SK-N-SH treated with all-trans-retinoic acid at 6 μM for 48 hours (cell line): ENCODE measurements at regions not wholly inside any gene's neighbourhood (a gene's known extent, or its start where the extent isn't known, plus 50 kb on each side); places are given as distances from the start of the nearest gene placed in this dataset.
A peak's percentile ranks its signal among the peaks of the same experiment; 100 is the strongest.

Experiments
- ATAC-seq: fragments of 200-7000 bp; cut with Tn5 transposase; 3 replicates; pipeline ENCODE4 v1.9.1; 2020; ENCODE audit warnings: mild to moderate bottlenecking, moderate library complexity
- ARNTL ChIP-seq: fragments of 450-650 bp; formaldehyde crosslinking; IDR thresholded peaks from 2 replicates; pipeline ENCODE4 v1.5.0; 2020; ENCODE audit warnings: low read depth, mild to moderate bottlenecking, moderate library complexity, borderline replicate concordance
- CREB5 ChIP-seq: fragments of 250-450 bp; sonication (Bioruptor Pico); IDR thresholded peaks from 2 replicates; pipeline ENCODE4 v1.5.1; 2020; ENCODE audit warnings: low read depth, mild to moderate bottlenecking, moderate library complexity
- CSDC2 ChIP-seq: fragments of 250-450 bp; sonication (Bioruptor Pico); IDR thresholded peaks from 2 replicates; pipeline ENCODE4 v1.5.0; 2020; ENCODE audit warnings: mild to moderate bottlenecking, moderate library complexity
- CSRNP3 ChIP-seq: fragments of 250-450 bp; sonication (Bioruptor Pico); IDR thresholded peaks from 2 replicates; pipeline ENCODE4 v1.5.1; 2021; ENCODE audit warnings: mild to moderate bottlenecking, moderate library complexity
- ESRRG ChIP-seq: fragments of 250-450 bp; sonication (Bioruptor Pico); IDR thresholded peaks from 2 replicates; pipeline ENCODE4 v1.6.1; 2021; ENCODE audit warnings: mild to moderate bottlenecking
- GLIS3 ChIP-seq: fragments of 250-450 bp; sonication (Bioruptor Pico); IDR thresholded peaks from 2 replicates; pipeline ENCODE4 v1.5.0; 2020; ENCODE audit warnings: mild to moderate bottlenecking, moderate library complexity
- ISL1 ChIP-seq: fragments of 250-450 bp; sonication (Bioruptor Pico); IDR thresholded peaks from 2 replicates; pipeline ENCODE4 v2.1.2; 2022; ENCODE audit warnings: mild to moderate bottlenecking, moderate library complexity
- OSR1 ChIP-seq: fragments of 250-450 bp; sonication (Bioruptor Pico); IDR thresholded peaks from 2 replicates; pipeline ENCODE4 v1.8.0; 2022; ENCODE audit warnings: moderate library complexity, mild to moderate bottlenecking, inconsistent platforms
- PATZ1 ChIP-seq: fragments of 250-450 bp; sonication (Bioruptor Pico); IDR thresholded peaks from 2 replicates; pipeline ENCODE4 v1.8.0; 2020; ENCODE audit warnings: mild to moderate bottlenecking, moderate library complexity, borderline replicate concordance
- POU6F1 ChIP-seq: fragments of 250-450 bp; sonication (Bioruptor Pico); IDR thresholded peaks from 2 replicates; pipeline ENCODE4 v1.8.0; 2021; ENCODE audit warnings: low read depth, mild to moderate bottlenecking, moderate library complexity, borderline replicate concordance
- PPARA ChIP-seq: fragments of 250-450 bp; sonication (Bioruptor Pico); IDR thresholded peaks from 2 replicates; pipeline ENCODE4 v1.5.0; 2020; ENCODE audit warnings: mild to moderate bottlenecking, borderline replicate concordance
- RARB ChIP-seq: fragments of 250-450 bp; sonication (Bioruptor Pico); IDR thresholded peaks from 2 replicates; pipeline ENCODE4 v1.8.0; 2021; ENCODE audit warnings: mild to moderate bottlenecking, moderate library complexity
- SNAI2 ChIP-seq: fragments of 250-450 bp; sonication (Bioruptor Pico); IDR thresholded peaks from 2 replicates; pipeline ENCODE4 v1.5.0; 2020; ENCODE audit warnings: mild to moderate bottlenecking, moderate library complexity
- TCF4 ChIP-seq: fragments of 250-450 bp; sonication (Bioruptor Pico); IDR thresholded peaks from 2 replicates; pipeline ENCODE4 v1.8.0; 2021; ENCODE audit warnings: mild to moderate bottlenecking, moderate library complexity, borderline replicate concordance
- TOX ChIP-seq: fragments of 250-450 bp; sonication (Bioruptor Pico); IDR thresholded peaks from 2 replicates; pipeline ENCODE4 v1.8.0; 2021; ENCODE audit warnings: mild to moderate bottlenecking, moderate library complexity, borderline replicate concordance
- TSHZ2 ChIP-seq: fragments of 250-450 bp; sonication (Bioruptor Pico); IDR thresholded peaks from 2 replicates; pipeline ENCODE4 v1.5.0; 2020; ENCODE audit warnings: mild to moderate bottlenecking, moderate library complexity
- ZC3H10 ChIP-seq: fragments of 250-450 bp; sonication (Bioruptor Pico); IDR thresholded peaks from 2 replicates; pipeline ENCODE4 v1.5.1; 2021; ENCODE audit warnings: mild to moderate bottlenecking, moderate library complexity
- ZFP3 ChIP-seq: fragments of 250-450 bp; sonication (Bioruptor Pico); IDR thresholded peaks from 2 replicates; pipeline ENCODE4 v1.5.0; 2020; ENCODE audit warnings: mild to moderate bottlenecking, moderate library complexity
- ZFP30 ChIP-seq: fragments of 450-650 bp; formaldehyde crosslinking; IDR thresholded peaks from 2 replicates; pipeline ENCODE4 v1.5.0; 2022; ENCODE audit warnings: mild to moderate bottlenecking, moderate library complexity
- ZNF565 ChIP-seq: fragments of 450-650 bp; formaldehyde crosslinking; conservative IDR thresholded peaks from 2 replicates; pipeline ENCODE4 v1.5.0; 2020; ENCODE audit warnings: low read depth, mild to moderate bottlenecking, moderate library complexity
- ZNF70 ChIP-seq: fragments of 450-650 bp; formaldehyde crosslinking; IDR thresholded peaks from 2 replicates; pipeline ENCODE4 v1.5.0; 2020; ENCODE audit warnings: mild to moderate bottlenecking, moderate library complexity
- ZNF8 ChIP-seq: fragments of 450-650 bp; formaldehyde crosslinking; IDR thresholded peaks from 2 replicates; pipeline ENCODE4 v1.5.0; 2020; ENCODE audit warnings: mild to moderate bottlenecking, moderate library complexity

- no peak for TF ChIP-seq PPARA (CRISPR knock-in tag)
- TF ChIP-seq ZFP3 (CRISPR knock-in tag): no peak
- no peak for TF ChIP-seq POU6F1 (CRISPR knock-in tag)
- no peak for TF ChIP-seq CSRNP3
- TF ChIP-seq SNAI2 (CRISPR knock-in tag): no peak
- TF ChIP-seq TOX: no peak
- no peak for TF ChIP-seq TCF4
- no peak for TF ChIP-seq GLIS3
- TF ChIP-seq CSDC2: no peak
- no peak for TF ChIP-seq PATZ1 (CRISPR knock-in tag)
- no peak for TF ChIP-seq RARB (CRISPR knock-in tag)
- TF ChIP-seq OSR1 (CRISPR knock-in tag): no peak
- no peak for TF ChIP-seq ESRRG (CRISPR knock-in tag)
- TF ChIP-seq ARNTL (CRISPR knock-in tag): no peak
- TF ChIP-seq TSHZ2 (CRISPR knock-in tag): no peak
- TF ChIP-seq ZFP30 (CRISPR knock-in tag): no peak
- no peak for TF ChIP-seq ISL1 (CRISPR knock-in tag)
- no peak for TF ChIP-seq ZNF565 (CRISPR knock-in tag)
Measured at GRCh38 chr13:80572923-80573316, 232.0 kb upstream of the SPRY2 start.

GRCh38 chr13:80572308-80572922 is 231.5 kb upstream of the SPRY2 start:
- no peak for TF ChIP-seq CSRNP3
- TF ChIP-seq TCF4: no peak
- TF ChIP-seq TOX: no peak
- TF ChIP-seq ZC3H10 (CRISPR knock-in tag): no peak
- TF ChIP-seq ZNF70: no peak
- no peak for TF ChIP-seq GLIS3
- TF ChIP-seq ISL1 (CRISPR knock-in tag): no peak
- TF ChIP-seq OSR1 (CRISPR knock-in tag): no peak
- TF ChIP-seq ARNTL (CRISPR knock-in tag): no peak
- no peak for TF ChIP-seq ZNF8 (CRISPR knock-in tag)
- TF ChIP-seq PPARA (CRISPR knock-in tag): no peak
- TF ChIP-seq CREB5 (CRISPR knock-in tag): no peak
- no peak for TF ChIP-seq PATZ1 (CRISPR knock-in tag)
- TF ChIP-seq ZFP3 (CRISPR knock-in tag): no peak
- no peak for TF ChIP-seq RARB (CRISPR knock-in tag)
- TF ChIP-seq SNAI2 (CRISPR knock-in tag): no peak
- no peak for TF ChIP-seq ZNF565 (CRISPR knock-in tag)
- ATAC-seq: peak; percentile 71

More at GRCh38 chr13:80572923-80573316, 232.0 kb upstream of the SPRY2 start:
- no peak; the same call in 2 of the 3 replicates for ATAC-seq
